ENCODE measurements at regions not wholly inside any gene's neighbourhood (a gene's known extent, or its start where the extent isn't known, plus 50 kb on each side); places are given as distances from the start of the nearest gene placed in this dataset.

DNA sequence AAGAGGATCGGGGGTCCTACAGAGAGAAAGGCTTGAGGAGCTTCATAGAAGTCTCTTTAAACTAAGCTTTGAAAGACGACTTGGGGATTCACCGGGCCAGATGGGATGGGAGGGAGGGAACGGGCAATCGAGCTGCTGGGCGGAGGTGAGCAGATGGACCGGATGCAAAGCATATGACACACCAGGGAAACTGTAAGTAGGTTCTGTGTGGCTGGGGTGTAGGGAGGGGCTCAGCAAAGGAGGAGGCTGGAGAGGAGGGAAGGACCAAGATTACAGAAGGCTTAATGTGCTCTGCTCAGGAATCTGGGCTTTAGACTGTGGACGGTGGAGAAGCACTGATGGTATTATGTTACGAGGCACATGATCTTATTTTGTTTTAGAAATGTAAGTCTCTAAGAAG, 131.5 kb downstream of the MAIP1 start:
- Histone ChIP-seq H3K36me3 (ENCODE audit: control insufficient read depth, insufficient read depth, low read length, severe bottlenecking) (no peaks in the 10 kb centered on the region), H3K9ac (ENCODE audit: low read length) (no peak overlapping the region), H3K4me3 (ENCODE audit: low read length) (no peak overlapping the region), H3K9me3 (ENCODE audit: control insufficient read depth, low read length) (no peaks in the 10 kb centered on the region), H3K27me3 (replicated peaks; ENCODE audit: control insufficient read depth, insufficient read depth, low read length) (peaks cover 8% of the 10 kb centered on the region), H3K4me1 (ENCODE audit: control insufficient read depth, insufficient read depth, low read length) (no peaks in the 10 kb centered on the region)
- DNase-seq (ENCODE audit: low read depth), result peak; percentile 15

- peaks cover 7% of the 10 kb centered on the region for H3K27me3 ChIP-seq (replicated peaks; ENCODE audit: control insufficient read depth, insufficient read depth, low read length)
- no peaks in the 10 kb centered on the region for H3K9me3 ChIP-seq (ENCODE audit: control insufficient read depth, low read length)
- no peaks in the 10 kb centered on the region for H3K36me3 ChIP-seq (ENCODE audit: control insufficient read depth, insufficient read depth, low read length, severe bottlenecking)
- H3K4me1 ChIP-seq (ENCODE audit: control insufficient read depth, insufficient read depth, low read length), result no peaks in the 10 kb centered on the region
- no peak overlapping the region for H3K9ac ChIP-seq (ENCODE audit: low read length)
- H3K4me3 ChIP-seq (ENCODE audit: low read length), result no peak overlapping the region
- no peak for DNase-seq (ENCODE audit: low read depth)
Observed at GRCh38 chr2:200087451-200087850, 132.1 kb downstream of the MAIP1 start.

- Histone ChIP-seq H3K36me3 (ENCODE audit: control insufficient read depth, insufficient read depth, low read length, severe bottlenecking) (no peaks in the 10 kb centered on the region), H3K4me3 (ENCODE audit: low read length) (no peak overlapping the region), H3K27me3 (replicated peaks; ENCODE audit: control insufficient read depth, insufficient read depth, low read length) (peaks cover 12% of the 10 kb centered on the region), H3K9me3 (ENCODE audit: control insufficient read depth, low read length) (no peaks in the 10 kb centered on the region), H3K9ac (ENCODE audit: low read length) (no peak overlapping the region), H3K4me1 (ENCODE audit: control insufficient read depth, insufficient read depth, low read length) (no peaks in the 10 kb centered on the region)
- peak; percentile 49 for DNase-seq (ENCODE audit: low read depth)
Observed at GRCh38 chr2:200089040-200089755, 133.8 kb downstream of the MAIP1 start.

- H3K36me3 ChIP-seq (ENCODE audit: control insufficient read depth, insufficient read depth, low read length, severe bottlenecking), result no peaks in the 10 kb centered on the region
- peaks cover 12% of the 10 kb centered on the region for H3K27me3 ChIP-seq (replicated peaks; ENCODE audit: control insufficient read depth, insufficient read depth, low read length)
- DNase-seq (ENCODE audit: low read depth), result no peak
- H3K9ac ChIP-seq (ENCODE audit: low read length), result no peak overlapping the region
- H3K4me3 ChIP-seq (ENCODE audit: low read length), result no peak overlapping the region
- no peaks in the 10 kb centered on the region for H3K9me3 ChIP-seq (ENCODE audit: control insufficient read depth, low read length)
- H3K4me1 ChIP-seq (ENCODE audit: control insufficient read depth, insufficient read depth, low read length), result no peaks in the 10 kb centered on the region
Observed at GRCh38 chr2:200089756-200090109, 134.4 kb downstream of the MAIP1 start.

- H3K27me3 ChIP-seq (replicated peaks; ENCODE audit: control insufficient read depth, insufficient read depth, low read length), result peaks cover 6% of the 10 kb centered on the region
- H3K4me1 ChIP-seq (ENCODE audit: control insufficient read depth, insufficient read depth, low read length), result no peaks in the 10 kb centered on the region
- no peaks in the 10 kb centered on the region for H3K9me3 ChIP-seq (ENCODE audit: control insufficient read depth, low read length)
- H3K4me3 ChIP-seq (ENCODE audit: low read length), result no peak overlapping the region
- H3K36me3 ChIP-seq (ENCODE audit: control insufficient read depth, insufficient read depth, low read length, severe bottlenecking), result no peaks in the 10 kb centered on the region
- DNase-seq (ENCODE audit: low read depth), result no peak
- H3K9ac ChIP-seq (ENCODE audit: low read length), result no peak overlapping the region
Observed at GRCh38 chr2:200090683-200091082, 135.3 kb downstream of the MAIP1 start.

DNA sequence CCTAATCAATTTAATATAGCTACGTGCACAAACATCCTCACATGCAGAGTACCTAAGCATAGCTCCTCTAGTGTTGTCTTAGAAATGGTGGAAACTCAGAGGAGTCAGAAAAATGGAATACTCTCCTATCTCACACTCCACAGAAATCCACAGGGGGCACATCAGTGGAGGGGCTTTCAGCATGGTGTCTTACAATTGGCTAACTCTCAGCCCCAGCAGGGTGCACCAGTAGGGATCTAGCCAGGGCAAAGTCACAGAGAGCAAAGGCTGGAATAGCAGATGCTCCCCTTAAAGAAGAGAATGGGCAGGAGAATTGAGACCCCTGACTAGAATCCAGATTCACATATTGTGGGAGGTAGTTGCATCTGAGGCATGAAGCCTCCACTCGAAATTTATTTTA, 135.7 kb downstream of the MAIP1 start:
- DNase-seq (ENCODE audit: low read depth), result no peak
- H3K4me1 ChIP-seq (ENCODE audit: control insufficient read depth, insufficient read depth, low read length), result no peaks in the 10 kb centered on the region
- no peaks in the 10 kb centered on the region for H3K36me3 ChIP-seq (ENCODE audit: control insufficient read depth, insufficient read depth, low read length, severe bottlenecking)
- H3K27me3 ChIP-seq (replicated peaks; ENCODE audit: control insufficient read depth, insufficient read depth, low read length), result peaks cover 6% of the 10 kb centered on the region
- H3K4me3 ChIP-seq (ENCODE audit: low read length), result no peak overlapping the region
- H3K9me3 ChIP-seq (ENCODE audit: control insufficient read depth, low read length), result no peaks in the 10 kb centered on the region
- H3K9ac ChIP-seq (ENCODE audit: low read length), result no peak overlapping the region

DNA sequence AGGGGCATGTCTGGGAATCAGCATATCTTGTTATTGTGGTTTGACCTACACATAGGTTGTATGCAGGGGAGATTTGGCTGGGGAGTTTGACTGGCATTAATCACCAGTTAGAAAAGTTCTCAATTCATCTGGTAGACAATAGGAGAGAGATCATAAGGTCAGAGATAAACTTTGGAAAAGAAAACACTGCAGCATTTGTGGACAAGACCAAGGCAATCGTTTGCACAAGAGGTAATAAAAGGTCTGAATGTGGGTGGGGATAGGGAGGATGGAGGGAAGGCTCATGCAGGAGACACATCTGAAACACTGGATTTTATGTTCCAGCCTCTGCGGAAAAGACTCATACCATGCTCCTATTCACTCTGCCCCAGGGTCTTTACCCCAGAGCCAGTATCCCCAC, 136.9 kb downstream of the MAIP1 start:
- Histone ChIP-seq H3K27me3 (replicated peaks; ENCODE audit: control insufficient read depth, insufficient read depth, low read length) (peaks cover 6% of the 10 kb centered on the region), H3K9me3 (ENCODE audit: control insufficient read depth, low read length) (no peaks in the 10 kb centered on the region), H3K9ac (ENCODE audit: low read length) (no peak overlapping the region), H3K36me3 (ENCODE audit: control insufficient read depth, insufficient read depth, low read length, severe bottlenecking) (no peaks in the 10 kb centered on the region), H3K4me3 (ENCODE audit: low read length) (no peak overlapping the region), H3K4me1 (ENCODE audit: control insufficient read depth, insufficient read depth, low read length) (no peaks in the 10 kb centered on the region)
- DNase-seq (ENCODE audit: low read depth), result no peak

GRCh38 chr2:200095436-200095835, 140.1 kb downstream of the MAIP1 start:
- Histone ChIP-seq H3K9me3 (ENCODE audit: control insufficient read depth, low read length) (no peaks in the 10 kb centered on the region), H3K4me1 (ENCODE audit: control insufficient read depth, insufficient read depth, low read length) (no peaks in the 10 kb centered on the region), H3K36me3 (ENCODE audit: control insufficient read depth, insufficient read depth, low read length, severe bottlenecking) (no peaks in the 10 kb centered on the region), H3K27me3 (replicated peaks; ENCODE audit: control insufficient read depth, insufficient read depth, low read length) (peaks cover 6% of the 10 kb centered on the region), H3K9ac (ENCODE audit: low read length) (no peak overlapping the region), H3K4me3 (ENCODE audit: low read length) (no peak overlapping the region)
- no peak for DNase-seq (ENCODE audit: low read depth)

- Histone ChIP-seq H3K4me3 (ENCODE audit: low read length) (no peak overlapping the region), H3K36me3 (ENCODE audit: control insufficient read depth, insufficient read depth, low read length, severe bottlenecking) (no peaks in the 10 kb centered on the region), H3K4me1 (ENCODE audit: control insufficient read depth, insufficient read depth, low read length) (no peaks in the 10 kb centered on the region), H3K9ac (ENCODE audit: low read length) (no peak overlapping the region), H3K9me3 (ENCODE audit: control insufficient read depth, low read length) (no peaks in the 10 kb centered on the region), H3K27me3 (replicated peaks; ENCODE audit: control insufficient read depth, insufficient read depth, low read length) (no peaks in the 10 kb centered on the region)
- no peak for DNase-seq (ENCODE audit: low read depth)
Observed at GRCh38 chr2:200099256-200099655, 143.9 kb downstream of the MAIP1 start.

GRCh38 chr2:200100027-200100426, 144.6 kb downstream of the MAIP1 start:
- DNase-seq (ENCODE audit: low read depth), result no peak
- Histone ChIP-seq H3K27me3 (replicated peaks; ENCODE audit: control insufficient read depth, insufficient read depth, low read length) (no peaks in the 10 kb centered on the region), H3K9me3 (ENCODE audit: control insufficient read depth, low read length) (no peaks in the 10 kb centered on the region), H3K4me1 (ENCODE audit: control insufficient read depth, insufficient read depth, low read length) (no peaks in the 10 kb centered on the region), H3K36me3 (ENCODE audit: control insufficient read depth, insufficient read depth, low read length, severe bottlenecking) (no peaks in the 10 kb centered on the region), H3K9ac (ENCODE audit: low read length) (no peak overlapping the region), H3K4me3 (ENCODE audit: low read length) (no peak overlapping the region)

- Histone ChIP-seq H3K4me1 (ENCODE audit: control insufficient read depth, insufficient read depth, low read length) (no peaks in the 10 kb centered on the region), H3K9me3 (ENCODE audit: control insufficient read depth, low read length) (no peaks in the 10 kb centered on the region), H3K27me3 (replicated peaks; ENCODE audit: control insufficient read depth, insufficient read depth, low read length) (no peaks in the 10 kb centered on the region), H3K36me3 (ENCODE audit: control insufficient read depth, insufficient read depth, low read length, severe bottlenecking) (no peaks in the 10 kb centered on the region), H3K9ac (ENCODE audit: low read length) (no peak overlapping the region), H3K4me3 (ENCODE audit: low read length) (no peak overlapping the region)
- DNase-seq (ENCODE audit: low read depth), result peak; percentile 6
Observed at GRCh38 chr2:200101922-200102321, 146.5 kb downstream of the MAIP1 start.

DNA sequence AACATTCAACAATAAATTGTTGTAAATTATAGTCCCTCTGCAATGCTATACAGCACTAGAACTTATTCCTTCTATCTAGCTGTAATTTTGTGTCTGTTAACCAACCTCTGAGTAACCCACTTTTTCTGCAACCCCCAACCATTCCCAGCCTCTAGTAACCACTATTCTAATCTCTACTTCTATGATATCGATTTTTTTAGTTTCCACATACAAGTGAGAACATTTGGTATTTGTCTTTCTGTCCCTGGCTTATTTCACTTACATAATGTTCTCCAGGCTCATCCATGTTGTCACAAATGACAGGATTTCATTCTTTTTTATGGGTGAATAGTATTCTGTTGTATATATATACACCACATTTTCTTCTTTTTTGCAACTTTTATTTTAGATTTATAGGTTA, 147.6 kb downstream of the MAIP1 start:
- Histone ChIP-seq H3K4me1 (ENCODE audit: control insufficient read depth, insufficient read depth, low read length) (no peaks in the 10 kb centered on the region), H3K9ac (ENCODE audit: low read length) (no peak overlapping the region), H3K9me3 (ENCODE audit: control insufficient read depth, low read length) (no peaks in the 10 kb centered on the region), H3K27me3 (replicated peaks; ENCODE audit: control insufficient read depth, insufficient read depth, low read length) (no peaks in the 10 kb centered on the region), H3K4me3 (ENCODE audit: low read length) (no peak overlapping the region), H3K36me3 (ENCODE audit: control insufficient read depth, insufficient read depth, low read length, severe bottlenecking) (no peaks in the 10 kb centered on the region)
- no peak for DNase-seq (ENCODE audit: low read depth)
